Astrocyte (in vitro differentiated cells and primary cell): ENCODE measurements at regions not wholly inside any gene's neighbourhood (a gene's known extent, or its start where the extent isn't known, plus 50 kb on each side); places are given as distances from the start of the nearest gene placed in this dataset.

ENCODE experiments used
- DNase-seq: peaks from one replicate; pipeline ENCODE4 v3.0.0-alpha.2; 2010; ENCODE audit warnings: low read depth
- FAIRE-seq: peaks from 2 replicates; lab custom pipeline; 2011; peaks lifted over from hg19 to GRCh38; lab: Jason Lieb, UNC
- H2AFZ ChIP-seq: 2 replicates; pipeline ENCODE4 v1.6.0; 2012; ENCODE audit warnings: low read depth, low read length, inconsistent platforms
- H3K27ac ChIP-seq: 2 replicates; pipeline ENCODE4 v1.5.1; 2011; ENCODE audit warnings: low read depth, low read length, inconsistent platforms
- H3K27me3 ChIP-seq: 2 replicates; pipeline ENCODE4 v1.6.0; 2011; ENCODE audit warnings: low read length, inconsistent platforms; ENCODE audit not compliant: insufficient read depth
- H3K36me3 ChIP-seq: 2 replicates; pipeline ENCODE4 v1.5.1; 2011; ENCODE audit warnings: low read length, inconsistent platforms; ENCODE audit not compliant: insufficient read depth
- H3K4me1 ChIP-seq: 2 replicates; pipeline ENCODE4 v1.5.1; 2011; ENCODE audit warnings: low read length, inconsistent platforms; ENCODE audit not compliant: insufficient read depth
- H3K4me2 ChIP-seq: 2 replicates; pipeline ENCODE4 v1.6.0; 2012; ENCODE audit warnings: low read length, inconsistent platforms
- H3K4me3 ChIP-seq: 2 replicates; pipeline ENCODE4 v1.5.1; 2011; ENCODE audit warnings: low read depth, mild to moderate bottlenecking, low read length, inconsistent platforms; ENCODE audit not compliant: insufficient read depth
- H3K79me2 ChIP-seq: 2 replicates; pipeline ENCODE4 v1.6.0; 2012; ENCODE audit warnings: mild to moderate bottlenecking, low read length, inconsistent platforms; ENCODE audit not compliant: insufficient read depth
- H3K9ac ChIP-seq: 2 replicates; pipeline ENCODE4 v1.6.0; 2012; ENCODE audit warnings: mild to moderate bottlenecking, low read length, inconsistent platforms
- H3K9me3 ChIP-seq: 2 replicates; pipeline ENCODE4 v1.5.1; 2012; ENCODE audit warnings: low read depth, mild to moderate bottlenecking, low read length, inconsistent platforms; ENCODE audit not compliant: insufficient read depth
- H4K20me1 ChIP-seq: 2 replicates; pipeline ENCODE4 v1.6.0; 2012; ENCODE audit warnings: low read length, inconsistent platforms; ENCODE audit not compliant: insufficient read depth
- H3K27ac Mint-ChIP-seq: one replicate; pipeline ENCODE4 v1.8.0; 2021; ENCODE audit warnings: mild to moderate bottlenecking, mixed read lengths; ENCODE audit not compliant: unreplicated experiment
- H3K27me3 Mint-ChIP-seq: one replicate; pipeline ENCODE4 v1.8.0; 2021; ENCODE audit warnings: low read depth, mixed read lengths; ENCODE audit not compliant: unreplicated experiment
- H3K36me3 Mint-ChIP-seq: one replicate; pipeline ENCODE4 v1.8.0; 2021; ENCODE audit warnings: low read depth, mixed read lengths; ENCODE audit not compliant: unreplicated experiment
- H3K4me1 Mint-ChIP-seq: one replicate; pipeline ENCODE4 v1.8.0; 2021; ENCODE audit warnings: low read depth, mixed read lengths; ENCODE audit not compliant: unreplicated experiment
- H3K4me3 Mint-ChIP-seq: one replicate; pipeline ENCODE4 v1.8.0; 2021; ENCODE audit warnings: mild to moderate bottlenecking, moderate library complexity, mixed read lengths; ENCODE audit not compliant: unreplicated experiment
- H3K9me3 Mint-ChIP-seq: one replicate; pipeline ENCODE4 v1.8.0; 2021; ENCODE audit warnings: mild to moderate bottlenecking, mixed read lengths; ENCODE audit not compliant: unreplicated experiment
- CTCF ChIP-seq: IDR thresholded peaks from 2 replicates; pipeline ENCODE4 v1.5.1; 2011; ENCODE audit warnings: low read depth, mild to moderate bottlenecking, inconsistent platforms, low read length, moderate library complexity; ENCODE audit not compliant: insufficient read depth
- EZH2 ChIP-seq: IDR thresholded peaks from 2 replicates; pipeline ENCODE4 v1.6.1; 2012; ENCODE audit warnings: mild to moderate bottlenecking, low read length, inconsistent platforms; ENCODE audit not compliant: insufficient read depth

GRCh38 chrX:7269589-7269988, 121.6 kb upstream of the PUDP start:
- Mint-ChIP-seq H3K4me1 (no peaks in the 10 kb centered on the region), H3K27me3 (no peaks in the 10 kb centered on the region), H3K36me3 (no peaks in the 10 kb centered on the region), H3K9me3 (no peaks in the 10 kb centered on the region), H3K27ac (no peak overlapping the region), H3K4me3 (no peak overlapping the region)
- no peak for TF ChIP-seq EZH2
- no peak for TF ChIP-seq CTCF
- DNase-seq (no peak), FAIRE-seq (no peak)
- Histone ChIP-seq H2AFZ (no peak overlapping the region), H3K27ac (no peak overlapping the region), H3K9ac (no peak overlapping the region), H3K27me3 (no peaks in the 10 kb centered on the region), H3K79me2 (no peaks in the 10 kb centered on the region), H3K4me1 (no peaks in the 10 kb centered on the region), H4K20me1 (no peaks in the 10 kb centered on the region), H3K9me3 (no peaks in the 10 kb centered on the region), H3K4me3 (no peak overlapping the region), H3K36me3 (no peaks in the 10 kb centered on the region), H3K4me2 (no peak overlapping the region)

DNA sequence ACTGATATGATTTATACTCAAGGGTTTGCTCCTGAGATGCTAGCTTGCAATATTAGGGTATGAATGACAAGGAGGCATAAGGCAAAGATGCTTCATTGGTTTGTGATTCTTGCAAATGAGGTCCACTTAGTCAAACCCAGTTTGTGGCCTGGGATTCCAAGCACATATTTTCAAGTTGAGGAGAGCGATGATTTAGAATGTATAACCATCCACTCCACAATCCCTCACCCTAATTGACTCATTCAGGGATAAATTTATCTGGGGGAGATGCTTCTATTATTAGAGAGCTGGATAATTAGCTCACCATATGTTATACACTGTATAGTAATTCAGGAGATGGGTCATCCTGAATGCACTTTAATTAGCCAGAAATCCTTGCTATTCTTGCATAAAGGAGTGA, 118.3 kb upstream of the PUDP start:
- Mint-ChIP-seq H3K27me3 (no peaks in the 10 kb centered on the region), H3K27ac (no peak overlapping the region), H3K4me1 (no peaks in the 10 kb centered on the region), H3K36me3 (no peaks in the 10 kb centered on the region), H3K4me3 (no peak overlapping the region), H3K9me3 (no peaks in the 10 kb centered on the region)
- no peaks in the 10 kb centered on the region for H4K20me1 ChIP-seq
- H3K9me3 ChIP-seq: no peaks in the 10 kb centered on the region
- H2AFZ ChIP-seq: no peak overlapping the region
- no peaks in the 10 kb centered on the region for H3K4me1 ChIP-seq
- FAIRE-seq (peak; percentile 54), DNase-seq (no peak)
- no peak overlapping the region for H3K4me2 ChIP-seq
- TF ChIP-seq EZH2: no peak
- TF ChIP-seq CTCF: no peak
- H3K79me2 ChIP-seq: no peaks in the 10 kb centered on the region
- H3K36me3 ChIP-seq: no peaks in the 10 kb centered on the region
- no peaks in the 10 kb centered on the region for H3K27me3 ChIP-seq
- H3K27ac ChIP-seq: no peak overlapping the region
- no peak overlapping the region for H3K4me3 ChIP-seq
- no peak overlapping the region for H3K9ac ChIP-seq

GRCh38 chrX:7264399-7264798, 116.4 kb upstream of the PUDP start:
- no peak overlapping the region for H2AFZ ChIP-seq
- no peaks in the 10 kb centered on the region for H3K79me2 ChIP-seq
- Mint-ChIP-seq H3K36me3 (no peaks in the 10 kb centered on the region), H3K27me3 (no peaks in the 10 kb centered on the region), H3K9me3 (no peaks in the 10 kb centered on the region), H3K4me3 (no peak overlapping the region), H3K27ac (no peak overlapping the region), H3K4me1 (no peaks in the 10 kb centered on the region)
- H3K9me3 ChIP-seq: no peaks in the 10 kb centered on the region
- no peaks in the 10 kb centered on the region for H4K20me1 ChIP-seq
- no peak for TF ChIP-seq EZH2
- no peak for TF ChIP-seq CTCF
- no peak for FAIRE-seq
- H3K36me3 ChIP-seq: no peaks in the 10 kb centered on the region
- no peak overlapping the region for H3K4me2 ChIP-seq
- no peak for DNase-seq
- no peaks in the 10 kb centered on the region for H3K4me1 ChIP-seq
- no peak overlapping the region for H3K27ac ChIP-seq
- H3K4me3 ChIP-seq: no peak overlapping the region
- no peaks in the 10 kb centered on the region for H3K27me3 ChIP-seq
- no peak overlapping the region for H3K9ac ChIP-seq
